Amniotic stem cell (primary cell): ENCODE measurements at regions not wholly inside any gene's neighbourhood (a gene's known extent, or its start where the extent isn't known, plus 50 kb on each side); places are given as distances from the start of the nearest gene placed in this dataset.
"Not testable (repeated sequence)": the region's sequence is repeated elsewhere in the genome, so short reads cannot be mapped to it uniquely, and the experiment has no call there.

ENCODE experiments used
- DNase-seq: peaks from one replicate; lab custom pipeline; 2025; lab: John Stamatoyannopoulos, UW

- DNase-seq = no peak
These were observed 286.6 kb downstream of the SLC7A11 start for GRCh38 chr4:137955595-137955994.

- no peak for DNase-seq
These were observed 290.0 kb downstream of the SLC7A11 start for GRCh38 chr4:137952116-137952515.

- no peak for DNase-seq
These were observed 291.9 kb downstream of the SLC7A11 start for GRCh38 chr4:137950286-137950685.

DNA sequence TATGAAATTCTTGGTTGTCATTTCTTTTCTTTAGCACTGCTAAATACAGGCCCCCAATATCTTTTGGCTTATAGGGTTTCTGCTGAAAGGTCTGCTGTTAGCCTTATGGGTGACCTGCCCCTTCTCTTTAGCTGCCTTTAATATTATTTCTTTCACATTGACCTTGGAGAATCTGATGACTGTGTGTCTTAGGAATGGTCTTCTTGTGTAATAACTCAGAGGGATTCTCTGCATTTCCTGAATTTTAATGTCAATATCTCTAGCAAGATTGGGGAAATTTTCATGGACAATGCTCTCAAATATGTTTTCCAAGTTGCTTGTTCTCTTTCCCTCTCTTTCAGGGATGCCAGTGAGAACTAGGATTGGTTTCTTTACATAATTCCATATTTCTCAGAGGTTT, 292.4 kb downstream of the SLC7A11 start:
- no peak for DNase-seq

DNA sequence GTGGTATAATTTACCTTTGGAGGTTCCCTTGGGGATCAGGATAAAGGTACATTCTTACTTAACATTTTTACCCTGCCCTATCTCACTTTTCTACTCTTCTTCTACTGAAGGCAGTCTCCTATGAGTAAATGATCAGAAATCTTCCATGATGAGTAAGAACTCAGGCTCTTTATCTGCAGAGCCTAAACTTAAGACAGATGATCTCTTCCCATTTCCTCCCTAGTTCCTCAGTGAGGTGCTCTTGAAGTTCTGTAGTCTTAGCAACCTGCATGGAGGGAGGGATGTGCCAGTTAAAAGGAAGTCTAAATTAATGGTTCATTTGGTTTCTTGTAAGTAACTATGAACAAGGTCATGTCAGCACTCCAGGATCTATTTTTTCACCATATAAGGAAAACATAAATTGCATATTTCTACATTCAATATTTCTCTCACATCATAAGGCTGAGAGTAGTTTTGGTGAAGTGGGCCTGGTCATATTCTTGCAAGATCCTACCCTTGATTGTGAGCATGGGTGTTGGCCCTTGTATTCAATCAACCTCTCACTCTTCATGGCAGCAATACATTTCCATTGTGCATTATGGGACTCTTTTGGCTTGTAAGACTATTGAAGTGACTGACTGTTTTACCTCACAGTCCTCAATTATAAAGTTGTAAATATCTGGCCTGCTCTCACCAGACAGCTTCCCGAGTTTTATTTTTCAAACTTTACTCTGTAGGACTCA, 295.5 kb downstream of the SLC7A11 start:
- DNase-seq = no peak

DNA sequence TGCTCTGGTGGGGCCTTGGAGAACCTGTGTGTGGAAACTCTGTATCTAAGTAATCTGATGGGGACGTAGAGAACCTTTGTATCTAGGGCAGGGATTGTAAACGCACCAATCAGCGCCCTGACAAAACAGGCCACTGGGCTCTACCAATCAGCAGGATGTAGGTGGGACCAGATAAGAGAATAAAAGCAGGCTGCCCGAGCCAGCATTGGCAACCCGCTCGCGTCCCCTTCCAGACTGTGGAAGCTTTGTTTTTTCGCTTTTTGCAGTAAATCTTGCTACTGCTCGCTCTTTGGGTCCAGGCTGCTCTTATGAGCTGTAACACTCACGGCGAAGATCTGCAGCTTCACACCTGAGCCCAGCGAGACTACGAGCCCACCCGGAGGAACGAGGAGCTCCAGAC, 299.3 kb downstream of the SLC7A11 start:
- not testable (repeated sequence) for DNase-seq

GRCh38 chr4:137942015-137942515, 300.1 kb downstream of the SLC7A11 start:
- DNase-seq = not testable (repeated sequence)

GRCh38 chr4:137934911-137935310, 307.2 kb downstream of the SLC7A11 start:
- DNase-seq = no peak

GRCh38 chr4:137934046-137934445, 308.1 kb downstream of the SLC7A11 start:
- no peak for DNase-seq

DNA sequence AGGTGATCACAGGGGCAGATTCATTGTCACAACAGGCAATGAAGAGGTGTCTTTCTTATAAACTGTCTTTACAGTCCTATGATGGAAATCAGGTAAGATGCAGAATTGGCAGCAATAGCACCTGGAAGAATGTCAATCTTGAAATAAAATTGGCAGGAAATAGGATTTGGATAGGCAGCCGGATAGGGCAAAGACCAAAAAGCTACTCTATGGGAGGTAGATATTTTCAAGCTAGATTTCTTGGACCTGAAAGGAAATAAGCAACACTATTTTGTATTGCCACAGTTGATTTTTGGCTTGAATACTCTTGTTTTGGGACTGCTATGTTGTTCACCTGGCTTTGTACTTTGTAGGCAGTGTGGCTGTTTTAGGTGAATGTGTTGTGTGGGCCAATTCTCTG, 314.2 kb downstream of the SLC7A11 start:
- DNase-seq = no peak

DNA sequence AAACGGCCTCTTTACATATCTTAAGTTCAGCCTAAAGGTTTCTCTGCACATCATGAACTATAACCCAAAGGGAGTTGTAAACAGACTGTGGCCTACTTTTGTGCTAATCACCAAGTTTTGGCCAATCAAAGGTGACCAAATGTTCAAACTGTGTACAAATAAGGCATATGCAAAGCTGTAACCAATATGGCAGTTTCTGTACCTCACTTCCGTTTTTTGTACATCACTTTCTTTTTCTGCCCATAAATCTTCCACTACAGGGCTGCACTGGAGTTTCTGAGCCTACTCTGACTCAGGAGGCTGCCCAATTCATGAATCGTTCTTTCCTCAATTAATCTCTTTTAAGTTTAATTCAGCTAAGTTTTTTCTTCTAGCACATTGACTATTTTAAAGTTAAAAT, 318.7 kb downstream of the SLC7A11 start:
- DNase-seq = no peak

DNA sequence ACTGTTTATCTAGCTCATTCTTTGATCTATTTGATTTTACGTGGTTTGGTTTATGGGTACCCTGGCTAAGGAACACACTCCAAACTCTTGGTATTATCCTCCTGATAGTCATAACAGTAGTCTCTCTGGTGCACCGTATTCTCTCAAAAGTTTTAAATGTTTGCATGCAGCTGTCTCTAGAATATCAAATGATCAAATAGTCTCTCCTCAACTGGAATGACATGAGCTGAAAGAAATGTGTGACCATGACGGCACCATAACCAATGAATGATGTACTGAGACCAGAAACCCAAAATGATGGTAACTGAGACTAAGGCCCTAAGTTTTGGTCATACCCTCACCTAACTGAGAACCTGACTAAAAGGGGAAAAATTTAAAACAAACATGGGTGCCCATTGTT, 319.4 kb downstream of the SLC7A11 start:
- no peak for DNase-seq

DNA sequence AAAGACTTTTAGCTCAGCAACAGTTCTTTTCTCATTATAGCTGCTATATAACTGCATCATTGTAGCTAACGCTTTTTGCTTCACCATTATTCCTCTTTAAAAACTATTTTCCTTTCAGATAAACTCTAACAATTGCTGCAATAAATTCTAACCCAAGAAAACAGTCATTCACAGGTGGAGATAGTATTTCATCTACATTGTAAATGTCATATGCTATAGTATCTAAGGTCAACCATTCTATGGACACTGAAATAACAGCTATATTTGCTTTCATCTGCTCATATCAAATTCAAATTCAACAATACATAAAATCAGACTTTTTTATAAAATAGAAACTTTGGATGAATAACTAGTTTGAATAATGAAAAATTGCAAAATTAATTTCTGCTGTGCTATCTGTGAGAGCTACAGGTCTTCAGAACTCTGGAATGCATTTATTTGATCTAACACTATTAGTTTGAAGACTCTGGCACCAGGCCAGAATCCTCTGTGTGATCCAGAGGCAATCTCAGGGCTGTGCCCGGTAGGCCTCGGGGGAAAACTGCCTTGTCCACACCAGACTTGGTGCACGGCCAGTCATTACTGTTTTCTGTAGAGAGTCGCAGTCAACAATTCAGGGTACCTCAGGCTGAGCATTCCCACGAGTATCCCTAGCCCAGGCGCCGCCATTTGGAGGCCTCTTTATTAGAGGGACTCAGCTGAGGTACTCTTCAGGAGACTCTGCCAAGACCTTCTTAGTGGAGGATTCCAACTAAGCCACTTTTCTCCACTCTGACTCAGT, 332.4 kb downstream of the SLC7A11 start:
- no peak for DNase-seq

DNA sequence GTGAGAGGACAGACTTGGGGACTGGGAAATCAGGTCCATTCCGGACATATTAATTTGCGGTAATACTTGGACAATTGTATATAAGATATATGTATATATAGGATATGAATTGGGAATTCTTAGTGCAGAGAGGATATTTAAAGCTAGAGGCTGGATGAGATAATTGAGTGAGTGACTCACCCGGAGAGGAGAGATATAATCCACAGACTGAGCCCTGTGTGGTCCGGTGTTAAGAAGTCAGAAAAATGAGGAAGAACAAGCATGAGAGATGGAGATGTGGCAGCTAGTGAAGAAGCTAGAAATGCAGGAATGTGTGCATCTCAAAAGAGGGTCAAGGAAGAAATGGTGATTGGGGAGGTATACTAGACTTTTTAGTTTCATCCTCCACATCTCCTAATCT, 336.2 kb downstream of the SLC7A11 start:
- no peak for DNase-seq

GRCh38 chr4:137901114-137901513, 341.0 kb downstream of the SLC7A11 start:
- no peak for DNase-seq

DNA sequence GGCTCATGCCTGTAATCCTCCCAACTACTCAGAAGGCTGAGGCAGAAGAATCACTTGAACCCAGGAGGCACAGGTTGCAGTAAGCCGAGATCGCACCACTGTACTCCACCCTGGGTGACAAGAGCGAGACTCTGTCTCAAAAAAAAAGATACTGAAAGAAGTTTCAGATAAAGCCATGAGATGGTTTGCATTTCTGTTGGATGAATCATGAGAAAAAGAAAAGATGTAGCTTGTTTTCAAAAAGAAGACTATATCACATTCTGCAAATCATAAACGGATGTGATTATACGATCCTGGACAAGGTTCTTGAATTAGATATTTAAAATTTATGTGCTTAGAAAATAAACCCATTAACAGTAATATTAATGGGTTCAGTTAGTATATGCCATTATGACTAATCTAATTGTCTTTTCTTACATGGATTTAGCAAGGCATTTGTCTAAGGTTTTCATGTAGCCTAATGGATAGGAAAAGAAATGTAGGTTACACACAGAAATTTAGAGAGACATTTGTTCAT, 345.9 kb downstream of the SLC7A11 start:
- DNase-seq = peak; percentile 7

DNA sequence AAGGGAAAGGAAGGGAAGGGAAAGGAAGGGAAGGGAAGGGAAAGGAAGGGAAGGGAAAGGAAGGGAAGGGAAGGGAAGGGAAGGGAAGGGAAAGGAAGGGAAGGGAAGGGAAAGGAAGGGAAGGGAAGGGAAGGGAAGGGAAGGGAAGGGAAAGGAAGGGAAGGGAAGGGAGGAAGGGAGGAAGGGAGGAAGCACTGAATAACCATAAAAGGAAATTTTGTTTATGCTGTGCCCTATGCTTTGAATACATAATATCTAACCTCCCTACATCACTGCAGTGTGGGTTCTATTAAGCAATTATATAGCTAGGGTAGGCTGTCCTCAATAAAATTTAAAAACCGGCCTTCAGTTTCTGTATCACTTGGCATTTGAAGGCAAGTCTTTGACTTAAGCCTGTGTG, 346.6 kb downstream of the SLC7A11 start:
- DNase-seq = not testable (repeated sequence)

DNA sequence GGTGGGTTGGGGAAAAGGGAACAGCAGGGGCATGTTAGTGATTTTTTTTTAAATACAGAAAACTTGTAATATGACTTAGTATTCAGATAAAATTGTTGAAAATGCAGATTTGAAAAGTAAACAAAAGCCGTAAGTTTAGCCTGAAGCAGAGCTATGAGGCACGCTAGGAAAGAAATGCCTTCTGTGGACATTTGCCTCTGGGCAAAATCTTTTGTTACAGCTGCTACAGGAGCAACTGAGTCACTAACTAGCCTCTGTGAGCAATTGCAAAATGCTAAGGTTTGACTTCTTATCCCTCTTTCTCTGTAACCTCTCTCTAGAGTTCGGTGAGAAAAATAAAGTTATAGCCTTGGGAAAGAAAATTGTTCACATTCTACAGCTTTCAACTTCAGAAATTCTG, 350.0 kb downstream of the SLC7A11 start:
- DNase-seq = peak; percentile 74

- DNase-seq = no peak
These were observed 351.3 kb downstream of the SLC7A11 start for GRCh38 chr4:137890812-137891211.

- DNase-seq = no peak
These were observed 349.3 kb upstream of the PCDH18 start for GRCh38 chr4:137881641-137882040.

GRCh38 chr4:137868067-137868466, 335.8 kb upstream of the PCDH18 start:
- not testable (repeated sequence) for DNase-seq

GRCh38 chr4:137866671-137867070, 334.4 kb upstream of the PCDH18 start:
- DNase-seq = no peak

- DNase-seq = no peak
These were observed 329.4 kb upstream of the PCDH18 start for GRCh38 chr4:137861682-137862081.
